Left lung (tissue), 4 donors: ENCODE measurements at regions not wholly inside any gene's neighbourhood (a gene's known extent, or its start where the extent isn't known, plus 50 kb on each side); places are given as distances from the start of the nearest gene placed in this dataset.

ENCODE experiments used
- ATAC-seq: fragments of 200-7000 bp; cut with Tn5 transposase; one replicate; pipeline ENCODE4 v1.9.1; 2020; ENCODE audit warnings: moderate library complexity
- DNase-seq, 4 donors: peaks; one replicate each; pipeline ENCODE4 v3.0.0-alpha.2; 2013 to 2020
- H3K27ac ChIP-seq, 2 donors: fragments of 200-600 bp; sonication (generic) in 1 of 2; one replicate each; pipeline versions ENCODE4 v1.5.0 to v1.8.0; 2020 to 2021
- H3K27me3 ChIP-seq, 2 donors: fragments of 200-600 bp; sonication (generic) in 1 of 2; one replicate each; pipeline versions ENCODE4 v1.5.0 to v1.8.0; 2020 to 2021
- H3K36me3 ChIP-seq, 2 donors: fragments of 200-600 bp; sonication (generic) in 1 of 2; one replicate each; pipeline versions ENCODE4 v1.5.0 to v1.8.0; 2020 to 2021
- H3K4me1 ChIP-seq, 2 donors: fragments of 200-600 bp; one replicate each; pipeline ENCODE4 v1.8.0; 2021
- H3K4me3 ChIP-seq, 2 donors: fragments of 200-600 bp; sonication (generic) in 1 of 2; one replicate each; pipeline versions ENCODE4 v1.5.0 to v1.8.0; 2020 to 2021; ENCODE audit warnings: mild to moderate bottlenecking in 1 of 2
- H3K9me3 ChIP-seq, 2 donors: fragments of 200-600 bp; sonication (generic) in 1 of 2; one replicate each; pipeline versions ENCODE4 v1.5.0 to v1.8.0; 2020 to 2021
- CTCF ChIP-seq, 2 donors: fragments of 200-600 bp; sonication (generic) in 1 of 2; IDR thresholded peaks; one replicate each; pipeline versions ENCODE4 v1.5.0 to v1.8.0; 2021; ENCODE audit warnings: antibody characterized with exemption in 2 of 2
- intact Hi-C, 2 donors: fragments of 100-400 bp; cut with DNase I; formaldehyde crosslinking; loops; one replicate each; pipeline versions ENCODE4 v1.11.2 to v1.14.2; 2022
- donor health status: DM: no; HTN: yes; CAD: no.
- donor health status: DM: no; HTN: no; CAD: no.

DNA sequence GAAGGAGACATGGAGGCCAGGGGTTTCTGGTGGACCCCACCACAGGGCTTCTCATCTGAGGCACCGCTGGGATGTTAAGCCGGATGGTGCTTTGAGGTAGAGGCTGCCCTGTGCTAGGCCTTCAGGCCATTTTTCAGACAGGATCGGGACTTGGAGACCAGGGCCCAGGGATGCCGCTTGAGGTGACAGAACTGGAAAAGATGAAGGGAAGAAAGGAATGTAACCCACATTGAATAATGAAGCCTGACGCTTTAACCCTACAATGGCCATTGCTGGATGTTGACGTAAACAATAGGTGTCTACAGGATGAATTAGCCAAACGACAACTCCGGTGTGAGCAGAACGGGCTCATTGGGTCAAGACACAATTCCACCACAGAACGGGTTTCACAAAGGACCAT is 62.5 kb downstream of the CEBPB start:
- H3K4me1 ChIP-seq: peaks cover 0 to 24% of the 10 kb centered on the region in 2 donors
- no peak for ATAC-seq
- H3K27me3 ChIP-seq: no peaks in the 10 kb centered on the region
- intact Hi-C loops: no loop called here
- no peaks in the 10 kb centered on the region for H3K36me3 ChIP-seq
- H3K9me3 ChIP-seq: no peaks in the 10 kb centered on the region
- no peak for DNase-seq
- no peak for TF ChIP-seq CTCF (IDR thresholded peaks at IDR 0.05)
- peak overlapping the region in 1 of 2 donors; percentile 66 for H3K27ac ChIP-seq
- H3K4me3 ChIP-seq: no peak overlapping the region

DNA sequence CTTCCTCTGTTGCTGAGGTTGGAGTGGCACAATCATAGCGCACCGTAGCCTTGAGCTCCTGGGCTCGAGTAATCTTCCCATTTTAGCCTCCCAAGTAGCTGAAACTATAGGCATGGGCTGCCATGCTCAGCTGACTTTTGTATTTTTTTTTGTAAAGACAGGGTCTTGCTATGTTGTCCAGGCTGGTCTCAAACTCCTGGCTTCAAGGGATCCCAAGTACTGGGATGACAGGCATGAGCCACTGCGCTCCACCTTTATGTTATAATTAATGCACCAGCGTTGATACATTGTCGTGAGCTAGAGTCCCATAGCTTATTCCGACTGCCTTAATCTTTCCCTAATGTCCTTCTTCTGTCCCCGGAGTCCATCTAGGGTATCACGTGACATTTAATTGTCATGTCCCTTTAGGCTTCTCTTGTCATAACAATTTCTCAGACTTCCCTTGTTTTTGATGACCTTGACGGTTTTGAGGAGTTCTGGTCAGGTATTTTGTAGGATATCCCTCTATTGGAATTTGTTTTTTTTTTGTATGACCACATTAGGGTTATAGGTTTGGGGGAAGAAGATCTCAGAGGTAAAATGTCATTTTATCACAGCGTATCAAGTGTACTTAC is 63.9 kb downstream of the CEBPB start:
- ATAC-seq (no peak), DNase-seq (no peak)
- H3K36me3 ChIP-seq: no peaks in the 10 kb centered on the region
- no peaks in the 10 kb centered on the region for H3K9me3 ChIP-seq
- H3K27ac ChIP-seq: no peak overlapping the region
- H3K4me3 ChIP-seq: no peak overlapping the region
- H3K27me3 ChIP-seq: no peaks in the 10 kb centered on the region
- no peak for TF ChIP-seq CTCF (IDR thresholded peaks at IDR 0.05)
- peaks cover under 1 to 25% of the 10 kb centered on the region in 2 donors for H3K4me1 ChIP-seq
- intact Hi-C loops: no loop called here

- TF ChIP-seq CTCF (IDR thresholded peaks at IDR 0.05): no peak
- intact Hi-C loops: no loop called here
- no peaks in the 10 kb centered on the region for H3K36me3 ChIP-seq
- ATAC-seq (no peak), DNase-seq (no peak)
- no peaks in the 10 kb centered on the region for H3K9me3 ChIP-seq
- H3K4me1 ChIP-seq: peaks cover 8 to 45% of the 10 kb centered on the region in 2 donors
- no peak overlapping the region for H3K4me3 ChIP-seq
- H3K27ac ChIP-seq: no peak overlapping the region
- no peaks in the 10 kb centered on the region for H3K27me3 ChIP-seq
Measured at GRCh38 chr20:50256577-50256976, 65.9 kb downstream of the CEBPB start.

DNA sequence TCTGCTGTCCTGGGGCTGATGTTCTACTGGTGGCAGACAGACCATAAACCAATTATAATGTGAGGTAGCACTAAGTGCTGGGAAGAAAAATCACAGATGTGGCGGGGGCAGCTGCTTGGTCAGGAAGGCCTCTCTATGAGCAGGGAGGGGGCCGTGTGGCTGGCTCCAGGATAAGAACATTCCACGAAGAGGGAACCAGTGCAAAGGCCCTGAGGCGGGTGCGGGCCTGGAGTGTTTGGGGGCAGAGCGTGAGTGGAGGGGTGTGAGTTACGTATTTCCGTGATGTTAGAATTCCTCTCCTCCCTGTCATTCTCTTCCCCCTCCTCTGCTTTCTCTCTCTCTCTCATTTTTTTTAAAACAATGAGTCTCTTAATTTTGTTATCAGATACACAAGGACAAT is 67.2 kb downstream of the CEBPB start:
- DNase-seq (no peak), ATAC-seq (no peak)
- intact Hi-C loops: no loop called here

More for the DNA sequence above, 67.2 kb downstream of the CEBPB start:
- H3K4me3 ChIP-seq: no peak overlapping the region
- no peaks in the 10 kb centered on the region for H3K9me3 ChIP-seq
- no peak for TF ChIP-seq CTCF (IDR thresholded peaks at IDR 0.05)
- H3K4me1 ChIP-seq: peaks cover 8 to 38% of the 10 kb centered on the region in 2 donors
- H3K27ac ChIP-seq: no peak overlapping the region
- H3K36me3 ChIP-seq: no peaks in the 10 kb centered on the region
- H3K27me3 ChIP-seq: no peaks in the 10 kb centered on the region
